ENCODE measurements at regions not wholly inside any gene's neighbourhood (a gene's known extent, or its start where the extent isn't known, plus 50 kb on each side); places are given as distances from the start of the nearest gene placed in this dataset.

GRCh38 chr19:32294871-32295438 lies 50.5 kb upstream of the ZNF507 start:
- TF ChIP-seq POLR2A (IDR thresholded peaks at IDR 0.05) = no peak
- TF ChIP-seq, protein P1, sequence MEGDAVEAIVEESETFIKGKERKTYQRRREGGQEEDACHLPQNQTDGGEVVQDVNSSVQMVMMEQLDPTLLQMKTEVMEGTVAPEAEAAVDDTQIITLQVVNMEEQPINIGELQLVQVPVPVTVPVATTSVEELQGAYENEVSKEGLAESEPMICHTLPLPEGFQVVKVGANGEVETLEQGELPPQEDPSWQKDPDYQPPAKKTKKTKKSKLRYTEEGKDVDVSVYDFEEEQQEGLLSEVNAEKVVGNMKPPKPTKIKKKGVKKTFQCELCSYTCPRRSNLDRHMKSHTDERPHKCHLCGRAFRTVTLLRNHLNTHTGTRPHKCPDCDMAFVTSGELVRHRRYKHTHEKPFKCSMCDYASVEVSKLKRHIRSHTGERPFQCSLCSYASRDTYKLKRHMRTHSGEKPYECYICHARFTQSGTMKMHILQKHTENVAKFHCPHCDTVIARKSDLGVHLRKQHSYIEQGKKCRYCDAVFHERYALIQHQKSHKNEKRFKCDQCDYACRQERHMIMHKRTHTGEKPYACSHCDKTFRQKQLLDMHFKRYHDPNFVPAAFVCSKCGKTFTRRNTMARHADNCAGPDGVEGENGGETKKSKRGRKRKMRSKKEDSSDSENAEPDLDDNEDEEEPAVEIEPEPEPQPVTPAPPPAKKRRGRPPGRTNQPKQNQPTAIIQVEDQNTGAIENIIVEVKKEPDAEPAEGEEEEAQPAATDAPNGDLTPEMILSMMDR (IDR thresholded peaks at IDR 0.05) = no peak
